CD4-positive, alpha-beta T cell (primary cell): ENCODE measurements at regions not wholly inside any gene's neighbourhood (a gene's known extent, or its start where the extent isn't known, plus 50 kb on each side); places are given as distances from the start of the nearest gene placed in this dataset.
"Not testable (repeated sequence)": the region's sequence is repeated elsewhere in the genome, so short reads cannot be mapped to it uniquely, and the experiment has no call there.

Source experiments
- ATAC-seq: fragments of 200-7000 bp; cut with Tn5 transposase; one replicate; pipeline ENCODE4 v1.10.0; 2022; ENCODE audit warnings: mild to moderate bottlenecking; ENCODE audit not compliant: poor library complexity
- CTCF ChIA-PET: fragments of 350-600 bp; sonication (Branson Sonifier 250); formaldehyde crosslinking; loops from one replicate; lab custom pipeline; 2021; ENCODE audit warnings: antibody characterized with exemption, inconsistent platforms; lab: Charles Lee
- POLR2A ChIA-PET: fragments of 350-600 bp; sonication (Branson Sonifier 250); formaldehyde crosslinking; loops from one replicate; lab custom pipeline; 2021; ENCODE audit warnings: antibody characterized with exemption, inconsistent platforms; lab: Charles Lee
- DNase-seq, 14 experiments: peaks; one replicate each; pipeline ENCODE4 v3.0.0-alpha.2; 2013 to 2020; ENCODE audit warnings: mixed read lengths in 2 of 14
- H3K27ac ChIP-seq, 2 donors: one replicate each; pipeline versions ENCODE4 v1.5.1 to v1.7.0; 2013; ENCODE audit warnings: low read length in 2 of 2, low read depth in 1 of 2, mild to moderate bottlenecking in 1 of 2
- H3K27me3 ChIP-seq, 2 experiments: 1 replicate in 1 of 2; 2 replicates in 1 of 2; pipeline versions ENCODE4 v1.6.1 to v1.7.0; 2013; ENCODE audit warnings: low read length in 2 of 2, control low read depth in 1 of 2, mild to moderate bottlenecking in 1 of 2, moderate library complexity in 1 of 2; ENCODE audit not compliant: insufficient read depth in 2 of 2, control insufficient read depth in 1 of 2
- H3K36me3 ChIP-seq: one replicate; pipeline ENCODE4 v1.6.1; 2013; ENCODE audit warnings: low read length, control low read depth; ENCODE audit not compliant: insufficient read depth
- H3K4me1 ChIP-seq: one replicate; pipeline ENCODE4 v1.6.1; 2013; ENCODE audit warnings: low read length, control low read depth; ENCODE audit not compliant: insufficient read depth
- H3K4me3 ChIP-seq: one replicate; pipeline ENCODE4 v1.5.1; 2013; ENCODE audit warnings: mild to moderate bottlenecking, low read length, moderate library complexity
- H3K9me3 ChIP-seq, 2 experiments: 1 replicate in 1 of 2; 2 replicates in 1 of 2; pipeline versions ENCODE4 v1.6.1 to v1.7.0; 2013; ENCODE audit warnings: low read length in 2 of 2, mild to moderate bottlenecking in 2 of 2, control low read depth in 1 of 2, moderate library complexity in 1 of 2; ENCODE audit not compliant: control insufficient read depth in 1 of 2, insufficient read depth in 1 of 2
- H3K27ac Mint-ChIP-seq: one replicate; pipeline ENCODE4 v1.8.0; 2020; ENCODE audit warnings: mixed read lengths
- H3K27me3 Mint-ChIP-seq: one replicate; pipeline ENCODE4 v1.8.0; 2021; ENCODE audit warnings: mixed read lengths
- H3K36me3 Mint-ChIP-seq: one replicate; pipeline ENCODE4 v1.8.0; 2021; ENCODE audit warnings: low read depth, mixed read lengths
- H3K4me1 Mint-ChIP-seq: one replicate; pipeline ENCODE4 v1.8.0; 2021; ENCODE audit warnings: low read depth, mixed read lengths
- H3K4me3 Mint-ChIP-seq: one replicate; pipeline ENCODE4 v1.8.0; 2020; ENCODE audit warnings: mild to moderate bottlenecking, mixed read lengths
- H3K9me3 Mint-ChIP-seq: one replicate; pipeline ENCODE4 v1.8.0; 2020; ENCODE audit warnings: mixed read lengths
- intact Hi-C, 2 experiments: fragments of 100-400 bp; cut with DNase I in 1 of 2; cut with micrococcal nuclease in 1 of 2; formaldehyde crosslinking; loops; one replicate each; pipeline versions ENCODE4 v1.15.1 to v1.9.0; 2023 to 2025; cut with DNase I, micrococcal nuclease

DNA sequence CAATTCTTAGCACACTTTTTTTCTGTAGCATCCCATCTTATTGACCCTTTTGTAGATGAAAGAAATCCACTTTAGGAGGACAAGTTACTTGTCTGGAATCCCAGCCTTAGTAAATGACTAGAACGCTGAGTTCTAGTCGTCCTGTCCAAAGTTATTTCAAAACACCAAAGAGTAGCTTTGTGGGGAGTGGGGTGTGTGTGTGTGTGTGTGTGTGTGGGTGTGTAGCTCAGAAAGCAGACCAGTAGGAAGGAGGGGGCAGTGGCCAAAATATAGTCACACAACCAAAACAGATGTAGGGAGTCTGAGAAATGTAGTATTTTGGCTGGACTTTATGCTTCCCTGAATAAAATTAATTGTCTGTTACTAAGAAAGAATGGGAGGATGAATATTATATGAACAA is 154.6 kb upstream of the FOLH1 start:
- H3K4me1 Mint-ChIP-seq, H3K36me3 ChIP-seq, H3K9me3 Mint-ChIP-seq, POLR2A ChIA-PET, H3K4me1 ChIP-seq, H3K9me3 ChIP-seq, DNase-seq, CTCF ChIA-PET, H3K4me3 Mint-ChIP-seq, H3K27ac ChIP-seq, H3K36me3 Mint-ChIP-seq, ATAC-seq, H3K27ac Mint-ChIP-seq, H3K27me3 ChIP-seq, H3K4me3 ChIP-seq, H3K27me3 Mint-ChIP-seq, intact Hi-C loops: not testable (repeated sequence)

DNA sequence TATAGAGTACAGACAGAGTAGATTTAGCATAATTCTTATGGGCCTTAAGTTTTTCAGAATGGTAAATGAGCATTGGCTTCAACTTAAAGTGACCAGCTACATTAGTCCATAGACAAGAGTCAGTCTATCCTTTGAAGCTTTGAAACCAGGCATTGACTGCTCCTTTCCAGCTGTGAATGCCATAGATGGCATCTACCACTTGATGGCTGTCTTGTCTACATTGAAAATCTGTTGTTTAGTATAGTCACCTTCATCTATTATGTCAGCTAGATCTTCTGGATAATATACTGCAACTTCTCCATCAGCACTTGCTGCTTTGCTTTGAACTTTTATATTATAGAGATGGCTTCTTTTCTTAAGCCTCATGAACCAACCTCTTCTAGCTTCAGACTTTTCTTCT is 146.1 kb upstream of the FOLH1 start:
- H3K27me3 Mint-ChIP-seq, ATAC-seq, POLR2A ChIA-PET, DNase-seq, CTCF ChIA-PET, H3K9me3 ChIP-seq, H3K27ac ChIP-seq, H3K36me3 ChIP-seq, H3K4me3 ChIP-seq, H3K36me3 Mint-ChIP-seq, H3K4me3 Mint-ChIP-seq, intact Hi-C loops, H3K4me1 Mint-ChIP-seq, H3K27me3 ChIP-seq, H3K27ac Mint-ChIP-seq, H3K4me1 ChIP-seq, H3K9me3 Mint-ChIP-seq: not testable (repeated sequence)

DNA sequence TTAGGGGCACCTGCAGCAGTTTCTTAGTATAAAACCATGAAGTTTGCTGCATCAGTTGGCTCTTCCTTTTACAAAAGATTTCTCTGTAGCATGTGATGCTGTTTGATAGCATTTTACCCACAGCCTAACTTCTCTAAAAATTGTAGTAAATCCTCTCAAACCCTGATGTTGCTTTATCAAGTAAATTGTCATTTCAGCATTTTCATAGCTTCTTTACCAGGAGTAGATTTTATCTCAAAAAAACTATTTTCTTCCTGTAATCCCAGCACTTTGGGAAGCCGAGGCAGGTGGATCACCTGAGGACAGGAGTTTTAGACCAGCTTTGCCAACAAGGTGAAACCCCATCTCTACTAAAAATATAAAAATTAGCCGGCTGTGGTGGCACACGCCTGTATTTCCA is 144.5 kb upstream of the FOLH1 start:
- H3K27me3 Mint-ChIP-seq, H3K36me3 ChIP-seq, DNase-seq, H3K9me3 ChIP-seq, H3K4me1 ChIP-seq, ATAC-seq, intact Hi-C loops, CTCF ChIA-PET, POLR2A ChIA-PET, H3K4me1 Mint-ChIP-seq, H3K27ac Mint-ChIP-seq, H3K4me3 Mint-ChIP-seq, H3K4me3 ChIP-seq, H3K27ac ChIP-seq, H3K27me3 ChIP-seq, H3K36me3 Mint-ChIP-seq, H3K9me3 Mint-ChIP-seq: not testable (repeated sequence)

DNA sequence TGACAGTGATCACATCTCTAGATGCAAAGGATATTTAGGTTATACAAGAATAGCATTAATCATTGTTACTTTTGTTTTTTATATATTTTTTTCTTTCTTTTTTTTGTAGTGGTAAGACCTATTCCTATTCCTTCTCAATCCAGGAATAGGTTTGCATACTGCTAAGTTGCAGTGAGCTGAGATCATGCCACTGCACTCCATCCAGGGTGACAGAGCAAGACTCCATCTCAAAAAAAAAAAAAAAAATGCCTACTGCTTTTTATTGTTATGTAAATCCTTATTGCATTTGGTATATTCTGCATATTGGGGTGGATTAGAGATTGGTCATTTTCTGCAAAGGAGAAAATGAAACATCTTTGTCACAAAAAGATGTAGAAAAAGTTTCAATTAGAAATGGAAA is 138.2 kb upstream of the FOLH1 start:
- H3K9me3 ChIP-seq, H3K36me3 Mint-ChIP-seq, H3K27me3 Mint-ChIP-seq, intact Hi-C loops, CTCF ChIA-PET, H3K4me3 Mint-ChIP-seq, H3K4me1 Mint-ChIP-seq, DNase-seq, H3K27me3 ChIP-seq, H3K4me1 ChIP-seq, H3K9me3 Mint-ChIP-seq, H3K27ac ChIP-seq, H3K36me3 ChIP-seq, POLR2A ChIA-PET, H3K27ac Mint-ChIP-seq, ATAC-seq, H3K4me3 ChIP-seq: not testable (repeated sequence)

DNA sequence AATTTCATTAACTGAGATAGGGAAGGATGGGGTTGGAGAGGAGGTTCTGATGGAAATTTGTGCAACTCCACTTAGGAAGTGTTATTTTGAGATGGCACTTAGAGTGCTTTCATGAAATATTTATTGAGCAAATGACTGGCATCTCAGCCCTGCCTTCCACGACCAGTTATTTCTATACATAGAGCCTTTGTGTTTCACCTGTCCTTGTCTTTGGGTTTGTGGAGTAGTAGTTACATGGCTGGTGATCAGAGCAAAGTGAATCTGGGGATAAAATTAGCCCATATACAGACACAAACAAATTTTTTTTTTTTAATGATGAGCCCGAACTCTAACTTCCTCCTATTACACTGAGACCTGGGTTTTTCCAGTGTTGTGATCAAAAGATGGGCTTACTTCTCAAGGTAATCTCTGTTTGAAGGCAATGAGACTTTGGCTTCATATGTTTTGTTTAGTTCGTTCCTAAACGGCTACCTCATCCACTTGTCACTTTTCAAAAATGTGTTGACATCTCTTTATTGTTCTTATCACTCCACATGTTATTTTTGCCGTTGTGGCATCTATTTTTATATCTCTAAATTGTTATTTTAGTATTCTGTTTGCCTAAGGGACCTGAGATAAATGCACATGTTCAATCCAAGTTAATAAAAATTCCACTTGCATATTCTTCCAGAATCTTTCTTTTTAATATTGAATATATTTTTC is 120.2 kb upstream of the FOLH1 start:
- H3K36me3 Mint-ChIP-seq, H3K27ac ChIP-seq, DNase-seq, H3K9me3 ChIP-seq, ATAC-seq, H3K36me3 ChIP-seq, CTCF ChIA-PET, H3K4me3 ChIP-seq, H3K27ac Mint-ChIP-seq, intact Hi-C loops, H3K9me3 Mint-ChIP-seq, H3K27me3 Mint-ChIP-seq, H3K27me3 ChIP-seq, H3K4me1 ChIP-seq, H3K4me3 Mint-ChIP-seq, H3K4me1 Mint-ChIP-seq, POLR2A ChIA-PET: not testable (repeated sequence)

DNA sequence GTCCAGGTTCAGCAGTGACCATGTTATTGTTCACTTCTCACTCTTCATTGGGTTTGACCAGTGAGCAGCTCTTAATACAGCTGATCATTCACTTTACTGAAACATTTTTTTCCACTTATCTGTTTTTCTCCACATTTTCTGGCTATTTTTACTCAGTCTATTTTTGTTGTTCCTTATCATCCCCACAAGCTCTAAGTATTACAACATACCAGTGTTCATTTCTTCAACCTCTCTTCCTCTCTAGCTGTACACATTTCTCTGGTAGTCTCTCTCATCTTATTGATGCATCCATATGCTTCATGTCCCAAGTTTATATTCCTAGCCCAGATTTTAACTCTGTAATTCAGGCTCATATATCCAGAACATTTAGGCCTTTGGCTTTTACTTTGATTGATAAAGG is 119.4 kb upstream of the FOLH1 start:
- H3K36me3 Mint-ChIP-seq, ATAC-seq, H3K9me3 Mint-ChIP-seq, H3K4me3 ChIP-seq, H3K4me1 ChIP-seq, CTCF ChIA-PET, H3K27me3 Mint-ChIP-seq, H3K27ac ChIP-seq, H3K9me3 ChIP-seq, H3K4me1 Mint-ChIP-seq, H3K27me3 ChIP-seq, POLR2A ChIA-PET, DNase-seq, intact Hi-C loops, H3K27ac Mint-ChIP-seq, H3K4me3 Mint-ChIP-seq, H3K36me3 ChIP-seq: not testable (repeated sequence)

DNA sequence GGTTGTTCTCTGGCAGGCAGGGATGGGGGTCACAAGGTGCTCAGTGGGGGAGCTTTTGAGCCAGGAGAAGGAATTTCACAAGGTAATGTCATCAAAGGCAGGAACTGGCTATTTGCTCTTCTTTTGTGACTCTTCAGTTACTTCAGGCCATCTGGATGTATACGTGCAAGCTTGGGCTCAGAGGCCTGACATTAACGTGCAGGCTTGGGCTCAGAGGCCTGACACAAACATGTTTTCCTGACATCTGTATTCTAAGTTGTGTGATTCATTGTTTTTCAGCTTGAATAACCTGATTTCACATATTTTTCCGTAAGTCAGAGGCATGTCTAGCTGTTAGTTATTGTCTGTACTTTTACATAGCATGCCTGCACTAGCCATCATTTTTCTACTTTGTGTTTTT is 118.2 kb upstream of the FOLH1 start:
- H3K4me3 ChIP-seq, H3K27ac Mint-ChIP-seq, H3K4me1 Mint-ChIP-seq, H3K9me3 Mint-ChIP-seq, H3K4me3 Mint-ChIP-seq, H3K36me3 Mint-ChIP-seq, DNase-seq, H3K9me3 ChIP-seq, CTCF ChIA-PET, intact Hi-C loops, H3K27ac ChIP-seq, H3K36me3 ChIP-seq, POLR2A ChIA-PET, H3K27me3 Mint-ChIP-seq, ATAC-seq, H3K27me3 ChIP-seq, H3K4me1 ChIP-seq: not testable (repeated sequence)
